ENCODE measurements at regions not wholly inside any gene's neighbourhood (a gene's known extent, or its start where the extent isn't known, plus 50 kb on each side); places are given as distances from the start of the nearest gene placed in this dataset.

GRCh38 chr9:80503671-80504281 lies 932.0 kb downstream of the TLE4 start:
- TF ChIP-seq CTCF (conservative IDR thresholded peaks at IDR 0.05): no peak
- no peak for TF ChIP-seq ZFX (IDR thresholded peaks at IDR 0.05)

All from C4-2B (cell line).